Upper lobe of left lung (tissue), 4 donors: ENCODE measurements at regions not wholly inside any gene's neighbourhood (a gene's known extent, or its start where the extent isn't known, plus 50 kb on each side); places are given as distances from the start of the nearest gene placed in this dataset.

Experiments used
- POLR2A ChIP-seq, 4 donors: fragments of 450-650 bp; IDR thresholded peaks; one replicate each; pipeline ENCODE4 v1.5.1; 2016 to 2017; ENCODE audit warnings: antibody characterized with exemption in 4 of 4, mild to moderate bottlenecking in 2 of 4
- TF ChIP-seq, protein P1 (sequence below), 6 experiments: fragments of 450-650 bp in 4 of 6; fragments of 200-600 bp in 2 of 6; sonication (generic) in 2 of 6; IDR thresholded peaks; one replicate each; pipeline ENCODE4 v1.5.1; 2016 to 2019; ENCODE audit warnings: antibody characterized with exemption in 6 of 6

DNA sequence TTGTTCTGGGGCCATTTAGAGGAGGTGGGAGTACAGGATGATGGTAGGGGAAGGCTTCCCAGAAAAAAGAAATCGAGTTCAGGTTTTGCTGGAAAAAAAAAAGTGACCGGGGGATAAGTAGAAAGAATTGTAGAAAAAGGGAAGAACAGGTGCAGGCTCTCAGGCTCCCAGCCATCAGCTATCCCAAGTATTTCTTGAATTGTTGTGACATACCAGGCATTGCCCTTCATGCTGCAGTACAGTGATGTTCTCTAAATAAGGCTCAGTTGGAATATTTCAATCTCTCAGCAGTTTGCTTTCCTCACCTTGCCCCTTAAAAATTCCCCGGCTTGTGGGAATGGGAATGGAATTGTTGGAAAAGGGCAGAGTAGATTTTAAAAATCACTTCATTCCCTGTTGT is 82.5 kb upstream of the RGMA start:
- no peak for TF ChIP-seq POLR2A (IDR thresholded peaks at IDR 0.05)
- TF ChIP-seq, protein P1, sequence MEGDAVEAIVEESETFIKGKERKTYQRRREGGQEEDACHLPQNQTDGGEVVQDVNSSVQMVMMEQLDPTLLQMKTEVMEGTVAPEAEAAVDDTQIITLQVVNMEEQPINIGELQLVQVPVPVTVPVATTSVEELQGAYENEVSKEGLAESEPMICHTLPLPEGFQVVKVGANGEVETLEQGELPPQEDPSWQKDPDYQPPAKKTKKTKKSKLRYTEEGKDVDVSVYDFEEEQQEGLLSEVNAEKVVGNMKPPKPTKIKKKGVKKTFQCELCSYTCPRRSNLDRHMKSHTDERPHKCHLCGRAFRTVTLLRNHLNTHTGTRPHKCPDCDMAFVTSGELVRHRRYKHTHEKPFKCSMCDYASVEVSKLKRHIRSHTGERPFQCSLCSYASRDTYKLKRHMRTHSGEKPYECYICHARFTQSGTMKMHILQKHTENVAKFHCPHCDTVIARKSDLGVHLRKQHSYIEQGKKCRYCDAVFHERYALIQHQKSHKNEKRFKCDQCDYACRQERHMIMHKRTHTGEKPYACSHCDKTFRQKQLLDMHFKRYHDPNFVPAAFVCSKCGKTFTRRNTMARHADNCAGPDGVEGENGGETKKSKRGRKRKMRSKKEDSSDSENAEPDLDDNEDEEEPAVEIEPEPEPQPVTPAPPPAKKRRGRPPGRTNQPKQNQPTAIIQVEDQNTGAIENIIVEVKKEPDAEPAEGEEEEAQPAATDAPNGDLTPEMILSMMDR (IDR thresholded peaks at IDR 0.05): no peak
